WTC11 (cell line): ENCODE measurements at regions not wholly inside any gene's neighbourhood (a gene's known extent, or its start where the extent isn't known, plus 50 kb on each side); places are given as distances from the start of the nearest gene placed in this dataset.

ENCODE experiments used
- CTCF ChIP-seq: fragments of 200-600 bp; IDR thresholded peaks from 2 replicates; pipeline ENCODE4 v1.8.0; 2022; ENCODE audit warnings: antibody characterized with exemption
- E2F4 ChIP-seq: sonication (generic); formaldehyde crosslinking; IDR thresholded peaks from 2 replicates; pipeline ENCODE4 v1.8.1; 2022; ENCODE audit warnings: low read depth, mild to moderate bottlenecking, moderate library complexity, missing genetic modification reagents, borderline replicate concordance
- GABPB1 ChIP-seq: sonication (generic); formaldehyde crosslinking; IDR thresholded peaks from 2 replicates; pipeline ENCODE4 v1.8.1; 2023; ENCODE audit warnings: mild to moderate bottlenecking, missing genetic modification reagents
- JAZF1 ChIP-seq: fragments of 250-450 bp; sonication (Bioruptor Pico); IDR thresholded peaks from 2 replicates; pipeline ENCODE4 v1.9.0; 2021; ENCODE audit warnings: moderate library complexity, mild to moderate bottlenecking, inconsistent platforms
- NR2C2 ChIP-seq: sonication (generic); formaldehyde crosslinking; IDR thresholded peaks from 2 replicates; pipeline ENCODE4 v1.8.0; 2022; ENCODE audit warnings: mild to moderate bottlenecking, missing genetic modification reagents
- PREB ChIP-seq: sonication (generic); formaldehyde crosslinking; IDR thresholded peaks from 2 replicates; pipeline ENCODE4 v1.8.1; 2022; ENCODE audit warnings: mild to moderate bottlenecking, missing genetic modification reagents, moderate library complexity, borderline replicate concordance
- PRRX2 ChIP-seq: fragments of 250-450 bp; sonication (Bioruptor Pico); IDR thresholded peaks from 2 replicates; pipeline ENCODE4 v1.8.0; 2021; ENCODE audit warnings: mild to moderate bottlenecking
- TCF7 ChIP-seq: sonication (generic); formaldehyde crosslinking; IDR thresholded peaks from 2 replicates; pipeline ENCODE4 v1.8.0; 2022; ENCODE audit warnings: mild to moderate bottlenecking, low read depth, missing genetic modification reagents, moderate library complexity
- ZBTB21 ChIP-seq: sonication (generic); formaldehyde crosslinking; IDR thresholded peaks from 2 replicates; pipeline ENCODE4 v1.8.1; 2023; ENCODE audit warnings: mild to moderate bottlenecking, missing genetic modification reagents, borderline replicate concordance

GRCh38 chr2:150312271-150312670, 175.2 kb downstream of the RND3 start:
- TF ChIP-seq ZBTB21 (CRISPR knock-in tag) (no peak), PRRX2 (CRISPR knock-in tag) (no peak), TCF7 (CRISPR knock-in tag) (no peak), GABPB1 (CRISPR knock-in tag) (no peak), JAZF1 (CRISPR knock-in tag) (no peak), E2F4 (CRISPR knock-in tag) (no peak), CTCF (no peak), PREB (CRISPR knock-in tag) (no peak), NR2C2 (CRISPR knock-in tag) (no peak)
